Astrocyte (in vitro differentiated cells and primary cell): ENCODE measurements at regions not wholly inside any gene's neighbourhood (a gene's known extent, or its start where the extent isn't known, plus 50 kb on each side); places are given as distances from the start of the nearest gene placed in this dataset.

ENCODE experiments used
- DNase-seq: peaks from one replicate; pipeline ENCODE4 v3.0.0-alpha.2; 2010; ENCODE audit warnings: low read depth
- FAIRE-seq: peaks from 2 replicates; lab custom pipeline; 2011; peaks lifted over from hg19 to GRCh38; lab: Jason Lieb, UNC
- H2AFZ ChIP-seq: 2 replicates; pipeline ENCODE4 v1.6.0; 2012; ENCODE audit warnings: low read depth, low read length, inconsistent platforms
- H3K27ac ChIP-seq: 2 replicates; pipeline ENCODE4 v1.5.1; 2011; ENCODE audit warnings: low read depth, low read length, inconsistent platforms
- H3K27me3 ChIP-seq: 2 replicates; pipeline ENCODE4 v1.6.0; 2011; ENCODE audit warnings: low read length, inconsistent platforms; ENCODE audit not compliant: insufficient read depth
- H3K36me3 ChIP-seq: 2 replicates; pipeline ENCODE4 v1.5.1; 2011; ENCODE audit warnings: low read length, inconsistent platforms; ENCODE audit not compliant: insufficient read depth
- H3K4me1 ChIP-seq: 2 replicates; pipeline ENCODE4 v1.5.1; 2011; ENCODE audit warnings: low read length, inconsistent platforms; ENCODE audit not compliant: insufficient read depth
- H3K4me2 ChIP-seq: 2 replicates; pipeline ENCODE4 v1.6.0; 2012; ENCODE audit warnings: low read length, inconsistent platforms
- H3K4me3 ChIP-seq: 2 replicates; pipeline ENCODE4 v1.5.1; 2011; ENCODE audit warnings: low read depth, mild to moderate bottlenecking, low read length, inconsistent platforms; ENCODE audit not compliant: insufficient read depth
- H3K79me2 ChIP-seq: 2 replicates; pipeline ENCODE4 v1.6.0; 2012; ENCODE audit warnings: mild to moderate bottlenecking, low read length, inconsistent platforms; ENCODE audit not compliant: insufficient read depth
- H3K9ac ChIP-seq: 2 replicates; pipeline ENCODE4 v1.6.0; 2012; ENCODE audit warnings: mild to moderate bottlenecking, low read length, inconsistent platforms
- H3K9me3 ChIP-seq: 2 replicates; pipeline ENCODE4 v1.5.1; 2012; ENCODE audit warnings: low read depth, mild to moderate bottlenecking, low read length, inconsistent platforms; ENCODE audit not compliant: insufficient read depth
- H4K20me1 ChIP-seq: 2 replicates; pipeline ENCODE4 v1.6.0; 2012; ENCODE audit warnings: low read length, inconsistent platforms; ENCODE audit not compliant: insufficient read depth
- H3K27ac Mint-ChIP-seq: one replicate; pipeline ENCODE4 v1.8.0; 2021; ENCODE audit warnings: mild to moderate bottlenecking, mixed read lengths; ENCODE audit not compliant: unreplicated experiment
- H3K27me3 Mint-ChIP-seq: one replicate; pipeline ENCODE4 v1.8.0; 2021; ENCODE audit warnings: low read depth, mixed read lengths; ENCODE audit not compliant: unreplicated experiment
- H3K36me3 Mint-ChIP-seq: one replicate; pipeline ENCODE4 v1.8.0; 2021; ENCODE audit warnings: low read depth, mixed read lengths; ENCODE audit not compliant: unreplicated experiment
- H3K4me1 Mint-ChIP-seq: one replicate; pipeline ENCODE4 v1.8.0; 2021; ENCODE audit warnings: low read depth, mixed read lengths; ENCODE audit not compliant: unreplicated experiment
- H3K4me3 Mint-ChIP-seq: one replicate; pipeline ENCODE4 v1.8.0; 2021; ENCODE audit warnings: mild to moderate bottlenecking, moderate library complexity, mixed read lengths; ENCODE audit not compliant: unreplicated experiment
- H3K9me3 Mint-ChIP-seq: one replicate; pipeline ENCODE4 v1.8.0; 2021; ENCODE audit warnings: mild to moderate bottlenecking, mixed read lengths; ENCODE audit not compliant: unreplicated experiment
- CTCF ChIP-seq: IDR thresholded peaks from 2 replicates; pipeline ENCODE4 v1.5.1; 2011; ENCODE audit warnings: low read depth, mild to moderate bottlenecking, inconsistent platforms, low read length, moderate library complexity; ENCODE audit not compliant: insufficient read depth
- EZH2 ChIP-seq: IDR thresholded peaks from 2 replicates; pipeline ENCODE4 v1.6.1; 2012; ENCODE audit warnings: mild to moderate bottlenecking, low read length, inconsistent platforms; ENCODE audit not compliant: insufficient read depth

- Mint-ChIP-seq H3K4me3 (no peak overlapping the region), H3K36me3 (no peaks in the 10 kb centered on the region), H3K27ac (no peak overlapping the region), H3K9me3 (no peaks in the 10 kb centered on the region), H3K27me3 (no peaks in the 10 kb centered on the region), H3K4me1 (no peaks in the 10 kb centered on the region)
- no peak overlapping the region for H3K27ac ChIP-seq
- no peaks in the 10 kb centered on the region for H3K79me2 ChIP-seq
- DNase-seq (no peak), FAIRE-seq (no peak)
- TF ChIP-seq EZH2 (no peak), CTCF (no peak)
- H3K4me1 ChIP-seq: no peaks in the 10 kb centered on the region
- H4K20me1 ChIP-seq: no peaks in the 10 kb centered on the region
- no peak overlapping the region for H3K4me2 ChIP-seq
- H3K9me3 ChIP-seq: no peaks in the 10 kb centered on the region
- no peaks in the 10 kb centered on the region for H3K27me3 ChIP-seq
- H3K36me3 ChIP-seq: no peaks in the 10 kb centered on the region
- H3K9ac ChIP-seq: no peak overlapping the region
- H2AFZ ChIP-seq: no peak overlapping the region
- H3K4me3 ChIP-seq: no peak overlapping the region
These were observed 250.3 kb upstream of the SEMA6A start for GRCh38 chr5:116824751-116825438.

DNA sequence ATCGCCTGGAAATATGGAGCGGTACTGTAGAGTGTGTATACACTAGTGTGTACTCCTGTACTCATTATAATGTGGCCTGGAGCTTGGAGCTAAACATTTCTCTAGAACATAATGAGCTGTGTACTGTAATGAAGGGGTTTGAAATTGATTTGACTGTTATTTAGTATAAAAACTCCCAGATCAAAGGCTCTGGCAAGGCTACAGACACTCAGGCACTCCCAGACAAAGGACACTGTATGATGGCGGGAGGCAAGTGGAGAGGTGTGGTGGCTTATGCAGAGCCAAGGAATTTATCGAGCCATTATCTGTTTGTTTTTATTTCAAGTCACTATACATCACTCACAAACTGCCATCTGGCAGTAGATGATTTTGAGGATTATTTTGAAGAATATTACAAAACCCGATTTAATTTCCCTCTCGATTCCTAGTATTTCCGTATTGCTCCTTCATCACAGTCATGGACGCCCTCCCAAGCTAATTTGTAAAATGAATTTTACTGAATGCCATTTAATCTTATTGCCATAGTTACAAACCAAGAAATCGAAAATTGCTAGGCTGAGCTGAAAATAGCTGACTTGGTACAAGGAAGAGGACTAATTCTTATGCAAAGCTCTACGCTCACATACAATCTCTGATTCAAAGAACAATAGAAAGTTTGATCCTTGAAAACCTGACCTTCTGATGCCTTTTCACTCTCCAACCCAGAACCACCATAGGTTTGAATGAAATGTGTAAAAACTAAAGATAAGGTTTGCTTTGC lies 240.2 kb upstream of the SEMA6A start:
- Histone ChIP-seq H3K79me2 (no peaks in the 10 kb centered on the region), H4K20me1 (no peaks in the 10 kb centered on the region), H2AFZ (no peak overlapping the region), H3K9me3 (no peaks in the 10 kb centered on the region), H3K27ac (no peak overlapping the region), H3K4me2 (no peak overlapping the region), H3K36me3 (no peaks in the 10 kb centered on the region), H3K4me3 (no peak overlapping the region), H3K9ac (no peak overlapping the region), H3K27me3 (no peaks in the 10 kb centered on the region), H3K4me1 (no peaks in the 10 kb centered on the region)
- no peaks in the 10 kb centered on the region for H3K27me3 Mint-ChIP-seq
- DNase-seq (no peak), FAIRE-seq (no peak)
- no peak overlapping the region for H3K27ac Mint-ChIP-seq
- no peak overlapping the region for H3K4me3 Mint-ChIP-seq
- no peaks in the 10 kb centered on the region for H3K9me3 Mint-ChIP-seq
- H3K4me1 Mint-ChIP-seq: no peaks in the 10 kb centered on the region
- H3K36me3 Mint-ChIP-seq: no peaks in the 10 kb centered on the region
- TF ChIP-seq EZH2 (no peak), CTCF (no peak)

GRCh38 chr5:116813906-116814305 lies 239.3 kb upstream of the SEMA6A start:
- Histone ChIP-seq H2AFZ (no peak overlapping the region), H3K4me2 (no peak overlapping the region), H3K9me3 (no peaks in the 10 kb centered on the region), H3K79me2 (no peaks in the 10 kb centered on the region), H3K36me3 (no peaks in the 10 kb centered on the region), H3K9ac (no peak overlapping the region), H3K4me1 (no peaks in the 10 kb centered on the region), H3K27ac (no peak overlapping the region), H3K4me3 (no peak overlapping the region), H4K20me1 (no peaks in the 10 kb centered on the region), H3K27me3 (no peaks in the 10 kb centered on the region)
- Mint-ChIP-seq H3K4me1 (no peaks in the 10 kb centered on the region), H3K9me3 (no peaks in the 10 kb centered on the region), H3K27ac (no peak overlapping the region), H3K27me3 (no peaks in the 10 kb centered on the region), H3K36me3 (no peaks in the 10 kb centered on the region), H3K4me3 (no peak overlapping the region)
- FAIRE-seq (no peak), DNase-seq (no peak)
- TF ChIP-seq EZH2 (no peak), CTCF (no peak)
